ENCODE measurements at regions not wholly inside any gene's neighbourhood (a gene's known extent, or its start where the extent isn't known, plus 50 kb on each side); places are given as distances from the start of the nearest gene placed in this dataset.
"Not testable (repeated sequence)": the region's sequence is repeated elsewhere in the genome, so short reads cannot be mapped to it uniquely, and the experiment has no call there.

DNA sequence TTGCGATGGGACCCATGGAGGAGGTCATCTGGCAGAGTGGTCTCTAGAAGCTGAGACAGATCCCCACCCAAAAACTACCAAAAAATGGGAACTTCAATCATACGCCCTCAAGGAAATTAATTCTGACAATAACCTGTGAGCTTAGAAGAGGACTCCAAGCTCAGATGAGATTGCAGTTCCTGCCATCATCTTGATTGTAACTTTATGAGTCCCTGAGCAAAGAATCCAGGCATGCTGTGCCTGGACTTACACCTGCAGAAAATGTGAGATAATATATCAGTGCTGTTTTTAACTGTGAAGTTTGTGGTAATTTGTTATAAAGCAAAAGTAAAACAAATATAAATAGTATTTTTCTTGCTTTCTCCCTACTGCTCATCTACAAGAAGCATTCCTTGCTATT is 299.6 kb upstream of the MBL2 start:
- DNase-seq (ENCODE audit: low read depth): no peak

DNA sequence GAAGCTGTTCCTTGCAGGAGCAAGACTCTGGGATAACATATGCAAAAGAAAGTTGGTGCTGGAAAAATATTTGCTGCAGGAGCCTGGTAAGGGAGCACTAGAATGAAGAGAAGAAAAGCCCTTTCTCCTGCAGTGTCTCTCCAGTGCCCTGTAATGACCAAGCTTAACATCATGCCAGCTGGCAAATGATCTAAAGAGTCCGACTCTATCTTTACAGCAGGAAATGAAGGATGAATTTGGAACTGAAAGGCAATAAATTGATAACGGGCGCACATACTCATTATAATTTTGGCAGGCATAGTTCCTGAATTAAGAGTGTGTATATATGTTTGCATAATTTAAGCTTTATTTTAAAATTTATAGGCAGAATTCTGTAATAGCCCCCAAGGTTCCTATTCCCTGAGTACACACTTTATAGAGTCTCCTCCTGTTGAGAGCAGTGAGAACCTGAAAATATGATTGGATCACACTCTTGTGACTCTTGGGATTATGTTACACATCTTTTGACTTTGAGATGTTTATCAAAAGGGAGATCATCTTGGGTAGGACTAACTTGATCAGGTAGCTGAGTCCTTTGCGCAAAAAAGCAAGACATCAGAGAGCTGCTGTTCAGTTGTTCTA is 299.0 kb upstream of the MBL2 start:
- DNase-seq (ENCODE audit: low read depth): no peak

- no peak for DNase-seq (ENCODE audit: low read depth)
Observed at GRCh38 chr10:53069013-53069412, 296.4 kb upstream of the MBL2 start.

GRCh38 chr10:53064614-53065013 is 292.0 kb upstream of the MBL2 start:
- no peak for DNase-seq (ENCODE audit: low read depth)

GRCh38 chr10:53063805-53064204 is 291.2 kb upstream of the MBL2 start:
- DNase-seq (ENCODE audit: low read depth): no peak

- no peak for DNase-seq (ENCODE audit: low read depth)
Observed at GRCh38 chr10:53052521-53053164, 280.1 kb upstream of the MBL2 start.

GRCh38 chr10:53045315-53045714 is 272.7 kb upstream of the MBL2 start:
- no peak for DNase-seq (ENCODE audit: low read depth)

DNA sequence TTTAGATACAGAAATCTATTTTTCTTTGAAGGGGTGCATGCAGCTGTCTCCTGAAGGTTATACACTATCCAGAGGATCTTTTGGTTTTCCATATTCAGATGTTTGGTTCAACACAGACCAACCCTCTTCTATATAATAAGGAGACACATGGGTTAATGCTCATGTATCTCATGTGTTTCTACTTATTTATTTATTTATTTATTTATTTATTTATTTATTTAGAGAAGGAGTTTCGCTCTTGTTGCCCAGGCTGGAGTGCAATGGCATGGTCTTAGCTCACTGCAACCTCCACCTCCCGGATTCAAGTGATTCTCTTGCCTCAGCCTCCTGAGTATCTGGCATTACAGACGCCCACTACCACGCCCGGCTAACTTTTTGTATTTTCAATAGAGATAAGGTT is 263.2 kb upstream of the MBL2 start:
- not testable (repeated sequence) for DNase-seq (ENCODE audit: low read depth)

DNA sequence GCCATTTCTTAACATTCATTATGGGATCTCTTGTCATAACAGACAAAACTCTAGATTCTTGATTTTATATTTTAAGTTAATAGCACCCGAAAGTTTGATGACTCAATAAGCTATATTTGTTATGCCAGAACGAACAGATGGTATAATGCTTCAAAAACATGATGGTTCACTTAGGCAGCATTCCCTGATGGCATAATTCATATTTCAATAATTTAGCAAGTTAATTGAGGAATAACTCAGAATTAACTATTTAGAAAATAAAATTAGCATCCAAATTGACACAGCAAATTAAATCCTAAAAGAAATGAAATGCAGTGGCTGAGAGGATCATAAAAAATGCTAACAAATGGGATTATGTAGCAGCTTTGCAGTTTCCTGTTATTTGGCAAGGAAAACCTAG is 260.8 kb upstream of the MBL2 start:
- DNase-seq (ENCODE audit: low read depth): no peak

DNA sequence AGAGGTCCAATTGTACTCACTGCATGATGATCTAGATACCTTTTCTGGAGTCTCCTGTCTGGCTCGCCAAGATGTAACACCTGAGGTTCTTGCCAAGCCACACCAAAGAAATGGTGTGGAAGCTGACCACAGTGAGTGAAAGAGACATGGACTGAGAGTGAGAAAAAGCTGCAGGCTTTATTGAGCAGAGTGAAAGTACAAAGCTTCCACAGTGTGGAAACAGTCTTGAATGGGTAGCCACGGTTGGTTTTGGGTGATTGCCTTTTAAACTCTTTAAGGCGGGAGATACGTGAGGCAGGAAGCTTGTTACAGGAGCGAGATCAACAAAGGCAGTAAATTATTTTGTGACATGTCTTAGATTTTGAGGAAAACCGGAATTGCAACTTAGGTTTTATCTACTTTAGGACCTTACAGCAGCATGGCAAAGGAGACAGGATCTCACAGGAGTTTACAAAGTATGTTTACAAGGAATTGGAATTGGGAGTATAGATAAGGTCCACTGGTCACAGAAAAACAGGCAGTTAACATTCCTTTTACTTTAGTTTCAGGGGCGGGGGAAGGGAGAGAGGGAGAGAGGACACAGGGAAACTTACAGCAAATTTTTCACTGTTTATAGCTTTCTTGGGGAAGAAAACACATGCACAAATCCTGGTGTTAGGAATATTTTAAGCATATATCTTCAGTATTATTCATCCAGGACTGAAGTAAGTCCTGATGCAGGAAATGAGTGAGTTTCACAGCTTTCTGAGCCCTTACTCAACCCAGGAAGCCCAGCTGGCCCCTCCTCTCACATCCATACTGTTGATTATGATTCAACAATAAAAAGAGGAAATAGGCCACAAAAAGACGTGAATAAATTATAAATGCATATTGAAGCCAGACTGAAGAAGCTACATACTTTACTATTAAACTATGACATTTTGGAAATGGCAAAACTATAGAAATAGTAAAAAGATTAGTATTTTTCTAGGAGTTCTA is 257.6 kb upstream of the MBL2 start:
- DNase-seq (ENCODE audit: low read depth): not testable (repeated sequence)

DNA sequence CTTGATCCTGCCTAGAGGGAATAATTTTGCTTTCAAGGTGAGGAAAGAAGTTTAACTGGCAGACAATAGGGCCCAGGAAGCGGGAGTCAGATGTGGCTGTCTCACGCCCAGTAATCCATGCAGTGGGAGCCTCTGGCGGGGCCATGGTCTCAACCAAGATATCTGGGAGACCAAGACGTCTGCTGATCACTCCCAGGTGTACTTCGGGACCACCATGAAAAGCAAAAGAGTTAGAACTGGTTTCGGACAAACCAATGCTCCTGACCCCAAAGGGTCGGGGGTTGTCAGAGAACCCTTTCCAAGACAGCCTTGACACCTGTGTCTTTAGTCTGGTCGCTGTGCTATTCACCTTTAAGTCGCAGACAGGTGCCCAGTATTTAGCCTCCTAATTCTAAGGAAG is 256.9 kb upstream of the MBL2 start:
- DNase-seq (ENCODE audit: low read depth): no peak

DNA sequence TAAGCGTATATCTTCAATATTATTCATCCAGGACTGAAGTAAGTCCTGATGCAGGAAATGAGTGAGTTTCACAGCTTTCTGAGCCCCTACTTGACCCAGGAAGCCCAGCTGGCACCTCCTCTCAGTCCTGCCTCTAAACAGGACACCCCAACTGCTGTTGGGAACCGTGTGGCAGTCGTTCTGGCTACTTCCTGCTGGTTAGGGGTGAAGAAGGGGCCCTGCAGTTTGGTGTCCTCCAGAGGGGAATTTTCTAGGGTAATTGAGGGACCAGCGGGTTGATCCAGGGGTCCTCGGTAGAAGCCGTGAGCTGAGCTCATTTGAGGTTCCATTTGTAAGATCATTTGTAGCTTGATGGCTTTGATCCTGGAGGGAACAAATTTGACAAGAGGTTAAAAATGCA is 253.2 kb upstream of the MBL2 start:
- DNase-seq (ENCODE audit: low read depth): not testable (repeated sequence)

GRCh38 chr10:53025172-53025711 is 252.7 kb upstream of the MBL2 start:
- no peak for DNase-seq (ENCODE audit: low read depth)

DNA sequence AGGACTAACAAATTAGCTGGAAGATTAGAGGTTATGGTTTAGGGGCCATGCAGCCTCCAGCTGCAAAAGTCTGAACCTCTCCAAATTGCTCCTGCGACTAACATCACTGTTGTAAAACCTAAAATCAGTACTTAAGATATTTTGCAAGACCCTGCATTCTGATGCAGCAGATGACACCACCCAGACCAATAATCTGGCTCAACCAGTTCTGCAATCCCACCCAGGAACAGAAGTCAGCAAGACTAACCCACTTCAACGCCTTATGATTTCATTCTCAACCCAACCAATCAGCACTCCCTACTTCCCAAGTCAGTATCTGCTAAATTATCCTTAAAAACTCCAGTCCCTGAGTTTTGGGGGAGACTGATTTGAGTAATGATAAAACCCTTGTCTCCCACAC is 250.8 kb upstream of the MBL2 start:
- DNase-seq (ENCODE audit: low read depth): no peak

- DNase-seq (ENCODE audit: low read depth): no peak
Observed at GRCh38 chr10:53022611-53023088, 250.1 kb upstream of the MBL2 start.

GRCh38 chr10:53013201-53013810 is 240.7 kb upstream of the MBL2 start:
- no peak for DNase-seq (ENCODE audit: low read depth)

GRCh38 chr10:53009961-53010907 is 237.7 kb upstream of the MBL2 start:
- DNase-seq (ENCODE audit: low read depth): no peak

GRCh38 chr10:53007527-53007842 is 234.9 kb upstream of the MBL2 start:
- DNase-seq (ENCODE audit: low read depth): no peak

GRCh38 chr10:53006663-53007526 is 234.3 kb upstream of the MBL2 start:
- no peak for DNase-seq (ENCODE audit: low read depth)
